ENCODE measurements at regions not wholly inside any gene's neighbourhood (a gene's known extent, or its start where the extent isn't known, plus 50 kb on each side); places are given as distances from the start of the nearest gene placed in this dataset. TPM values are rescaled to one million over a fixed set of nuclear protein-coding genes. Genes with fewer than 3 reads are reported as not detected.

- no peaks in the 10 kb centered on the region for H3K4me1 ChIP-seq (ENCODE audit: control insufficient read depth in 3 of 3, insufficient read depth in 3 of 3, low read length in 3 of 3)
- no peak overlapping the region for H3K9ac ChIP-seq (ENCODE audit: low read depth in 1 of 3, low read length in 3 of 3)
- no peak overlapping the region for H3K27ac ChIP-seq (ENCODE audit: low read depth, low read length)
- H3K36me3 ChIP-seq (ENCODE audit: control insufficient read depth in 3 of 3, insufficient read depth in 3 of 3, low read length in 3 of 3) = no peaks in the 10 kb centered on the region
- peaks cover 0 to 3% (median 0%) of the 10 kb centered on the region in 3 donors for H3K27me3 ChIP-seq (ENCODE audit: control insufficient read depth in 3 of 3, insufficient read depth in 3 of 3, low read length in 3 of 3)
- no peaks in the 10 kb centered on the region for H3K9me3 ChIP-seq (ENCODE audit: control insufficient read depth in 3 of 3, low read length in 3 of 3)
- no peak overlapping the region for H3K4me3 ChIP-seq (ENCODE audit: low read length in 3 of 3)
Measured at GRCh38 chr13:23129331-23129730, 51.4 kb upstream of the SGCG start.

Small RNAs in the stretch of these regions (small RNA-seq; reads per million reads assigned to genes)
- gene MTND3P1 = not detected
- gene RF00049 = not detected

All from skeletal muscle tissue (tissue), 4 donors.